ENCODE measurements at regions not wholly inside any gene's neighbourhood (a gene's known extent, or its start where the extent isn't known, plus 50 kb on each side); places are given as distances from the start of the nearest gene placed in this dataset.
"Not testable (repeated sequence)": the region's sequence is repeated elsewhere in the genome, so short reads cannot be mapped to it uniquely, and the experiment has no call there.

DNA sequence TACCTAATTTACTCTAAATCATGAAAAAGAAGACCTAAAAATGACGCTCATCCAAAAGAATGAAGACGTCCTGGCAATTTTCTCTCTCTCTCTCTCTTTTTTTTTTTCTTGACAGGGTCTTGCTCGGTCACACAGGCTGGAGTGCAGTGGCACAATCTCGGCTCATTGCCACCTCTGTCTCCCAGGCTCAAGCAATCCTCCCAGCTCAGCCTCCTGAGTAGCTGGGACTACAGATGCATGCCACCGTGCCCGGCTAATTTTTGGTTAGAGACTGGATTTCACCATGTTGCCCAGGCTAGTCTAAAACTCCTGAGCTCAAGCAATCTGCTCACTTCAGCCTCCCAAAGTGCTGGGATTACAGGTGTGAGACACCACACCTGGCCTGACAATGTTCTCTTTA lies 77.2 kb downstream of the CDO1 start:
- not testable (repeated sequence) for TF ChIP-seq CTCF, POLR2AphosphoS5 (IDR thresholded peaks at IDR 0.05)
